ENCODE measurements at regions not wholly inside any gene's neighbourhood (a gene's known extent, or its start where the extent isn't known, plus 50 kb on each side); places are given as distances from the start of the nearest gene placed in this dataset.

DNA sequence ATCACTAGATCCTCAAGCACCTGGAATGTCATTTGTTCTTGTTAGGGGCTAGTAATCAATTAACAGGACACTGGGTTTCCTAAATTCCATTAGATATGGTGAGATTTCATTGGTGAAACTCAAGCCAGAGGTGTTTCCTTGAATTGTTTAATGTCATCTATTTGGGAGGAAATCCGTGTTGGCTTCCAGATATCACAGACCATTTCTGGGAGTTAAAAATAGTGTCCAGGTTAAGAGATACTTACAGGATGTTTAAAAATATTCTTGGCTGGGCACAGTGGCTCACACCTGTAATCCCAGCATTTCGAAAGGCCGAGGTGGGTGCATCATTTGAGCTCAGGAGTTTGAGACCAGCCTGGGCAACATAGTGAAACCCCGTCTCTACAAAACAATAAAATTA lies 688.3 kb upstream of the WWC1 start:
- H3K27me3 ChIP-seq (ENCODE audit: control insufficient read depth in 2 of 2, insufficient read depth in 2 of 2, low read length in 2 of 2): no peaks in the 10 kb centered on the region
- H3K4me2 ChIP-seq (ENCODE audit: insufficient read depth, low read length): no peak overlapping the region
- no peak overlapping the region for H3K4me3 ChIP-seq (replicated peaks in 1 of 3; ENCODE audit: insufficient read depth in 1 of 3, low read depth in 1 of 3, low read length in 3 of 3)
- no peak overlapping the region for H3K27ac ChIP-seq (ENCODE audit: insufficient read depth, low read depth, low read length)
- H3K9ac ChIP-seq (replicated peaks; ENCODE audit: extremely low read depth, insufficient read depth, low read length): no peak overlapping the region
- intact Hi-C loops (cut with micrococcal nuclease) (no loop called here), dilution Hi-C loops (cut with MboI; ENCODE audit: extremely low pct_ligation_motif_present, low sequenced_read_pairs) (no loop called here)
- no peaks in the 10 kb centered on the region for H3K9me1 ChIP-seq (replicated peaks; ENCODE audit: control insufficient read depth, extremely low read depth, insufficient read depth, low read length)
- no peak for FAIRE-seq
- no peaks in the 10 kb centered on the region for H4K20me1 ChIP-seq (replicated peaks; ENCODE audit: control insufficient read depth, extremely low read depth, insufficient read depth, low read length)
- TF ChIP-seq POLR2A (IDR thresholded peaks at IDR 0.05; ENCODE audit: low read depth, low read length): no peak
- TF ChIP-seq EZH2 (IDR thresholded peaks at IDR 0.05; ENCODE audit: borderline replicate concordance, low read depth, low read length, severe bottlenecking): no peak
- no peak for TF ChIP-seq POLR2AphosphoS5 (IDR thresholded peaks at IDR 0.05; ENCODE audit: insufficient read depth, low read depth, low read length)
- TF ChIP-seq, protein P1, sequence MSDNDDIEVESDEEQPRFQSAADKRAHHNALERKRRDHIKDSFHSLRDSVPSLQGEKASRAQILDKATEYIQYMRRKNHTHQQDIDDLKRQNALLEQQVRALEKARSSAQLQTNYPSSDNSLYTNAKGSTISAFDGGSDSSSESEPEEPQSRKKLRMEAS (IDR thresholded peaks at IDR 0.05; ENCODE audit: insufficient read depth, insufficient read length): no peak
- TF ChIP-seq, protein P2, sequence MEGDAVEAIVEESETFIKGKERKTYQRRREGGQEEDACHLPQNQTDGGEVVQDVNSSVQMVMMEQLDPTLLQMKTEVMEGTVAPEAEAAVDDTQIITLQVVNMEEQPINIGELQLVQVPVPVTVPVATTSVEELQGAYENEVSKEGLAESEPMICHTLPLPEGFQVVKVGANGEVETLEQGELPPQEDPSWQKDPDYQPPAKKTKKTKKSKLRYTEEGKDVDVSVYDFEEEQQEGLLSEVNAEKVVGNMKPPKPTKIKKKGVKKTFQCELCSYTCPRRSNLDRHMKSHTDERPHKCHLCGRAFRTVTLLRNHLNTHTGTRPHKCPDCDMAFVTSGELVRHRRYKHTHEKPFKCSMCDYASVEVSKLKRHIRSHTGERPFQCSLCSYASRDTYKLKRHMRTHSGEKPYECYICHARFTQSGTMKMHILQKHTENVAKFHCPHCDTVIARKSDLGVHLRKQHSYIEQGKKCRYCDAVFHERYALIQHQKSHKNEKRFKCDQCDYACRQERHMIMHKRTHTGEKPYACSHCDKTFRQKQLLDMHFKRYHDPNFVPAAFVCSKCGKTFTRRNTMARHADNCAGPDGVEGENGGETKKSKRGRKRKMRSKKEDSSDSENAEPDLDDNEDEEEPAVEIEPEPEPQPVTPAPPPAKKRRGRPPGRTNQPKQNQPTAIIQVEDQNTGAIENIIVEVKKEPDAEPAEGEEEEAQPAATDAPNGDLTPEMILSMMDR (IDR thresholded peaks at IDR 0.05; ENCODE audit: extremely low read depth in 1 of 2, insufficient read depth in 1 of 2, low read depth in 1 of 2, low read length in 2 of 2): no peak
- no peak for TF ChIP-seq MYC (IDR thresholded peaks at IDR 0.05; ENCODE audit: low read depth, low read length)
- TF ChIP-seq FOS (IDR thresholded peaks at IDR 0.05; ENCODE audit: borderline replicate concordance, insufficient read depth, low read length): no peak
- TF ChIP-seq GATA2 (IDR thresholded peaks at IDR 0.05; ENCODE audit: insufficient read depth, insufficient read length, low read depth, low read length): no peak
- no peak for TF ChIP-seq JUN (IDR thresholded peaks at IDR 0.05; ENCODE audit: borderline replicate concordance, insufficient read depth, insufficient read length, low read depth)
- H3K4me1 ChIP-seq (ENCODE audit: control insufficient read depth, extremely low read depth, insufficient read depth, low read length): no peaks in the 10 kb centered on the region
- no TSS peak for BruUV-seq (replicated peaks)
- no peaks in the 10 kb centered on the region for H3K36me3 ChIP-seq (ENCODE audit: control insufficient read depth in 2 of 2, extremely low read depth in 1 of 2, insufficient read depth in 2 of 2, low read length in 2 of 2)
- ChIA-PET POLR2A (no interaction called here), CTCF (no interaction called here)
- no peaks in the 10 kb centered on the region for H3K9me3 ChIP-seq (replicated peaks; ENCODE audit: control insufficient read depth, insufficient read depth, low read length)
- no peaks in the 10 kb centered on the region for H3K79me2 ChIP-seq (ENCODE audit: control insufficient read depth, insufficient read depth, low read length)
- DNase-seq (ENCODE audit: low read depth, low spot score): no peak
- H2AFZ ChIP-seq (ENCODE audit: low read depth, low read length): no peak overlapping the region

All from endothelial cell of umbilical vein (primary cell).